NCI-H526 (cell line): ENCODE measurements at regions not wholly inside any gene's neighbourhood (a gene's known extent, or its start where the extent isn't known, plus 50 kb on each side); places are given as distances from the start of the nearest gene placed in this dataset.
"Not testable (repeated sequence)": the region's sequence is repeated elsewhere in the genome, so short reads cannot be mapped to it uniquely, and the experiment has no call there.

Source experiments
- DNase-seq, 2 experiments: peaks; one replicate each; lab custom pipeline; 2025; lab: John Stamatoyannopoulos, UW

DNA sequence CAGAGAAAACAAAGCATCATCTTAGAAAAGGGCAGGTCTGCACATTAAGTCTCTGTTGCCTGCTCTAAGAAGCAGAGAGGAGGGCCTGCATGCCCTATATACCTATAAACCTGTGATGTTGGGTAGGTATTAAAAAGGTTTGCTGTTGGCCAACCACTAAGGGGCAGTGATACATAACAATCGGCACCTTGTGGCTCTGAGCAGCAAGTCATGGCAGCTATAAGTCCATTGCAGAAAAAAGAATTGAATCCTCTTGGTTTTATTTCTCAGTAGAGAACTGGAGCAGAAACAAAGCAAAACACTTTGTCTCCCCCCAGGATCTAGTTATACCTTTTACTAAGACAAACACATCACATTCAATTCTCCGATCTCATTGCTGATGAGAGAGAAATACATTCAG is 1364.4 kb downstream of the STIM2 start:
- peak in 1 of 2 experiments; percentile 37 for DNase-seq

DNA sequence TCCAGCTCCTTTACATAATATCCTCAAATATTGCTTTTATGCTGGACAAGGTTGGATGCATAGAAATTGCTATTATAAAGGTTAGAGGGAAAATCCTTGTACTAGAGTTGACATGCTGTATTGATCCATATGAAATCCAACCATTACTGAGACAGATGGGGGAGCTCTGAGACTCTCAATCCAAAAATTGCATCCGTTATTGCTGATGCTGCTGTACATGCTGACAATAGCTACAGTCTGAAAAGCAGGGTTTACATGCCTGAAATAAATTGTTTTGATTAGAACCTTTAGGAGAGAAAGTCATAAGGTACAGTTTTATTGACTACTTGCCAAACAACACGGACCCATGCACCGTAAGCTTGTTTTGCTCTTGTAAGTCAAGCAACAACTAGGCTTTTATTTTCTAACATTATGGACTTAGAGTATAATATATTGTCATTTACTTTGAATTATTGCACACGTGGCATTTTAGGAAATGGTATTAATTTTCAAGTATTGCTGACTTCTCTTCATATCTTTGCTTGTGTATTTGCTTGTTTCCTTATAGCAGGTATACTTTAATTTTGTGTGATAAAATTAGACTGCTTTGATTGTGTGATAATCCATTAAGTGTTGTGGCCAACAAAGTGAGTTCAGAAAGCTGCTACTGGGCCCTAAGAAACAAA is 1365.2 kb downstream of the STIM2 start:
- DNase-seq: no peak

DNA sequence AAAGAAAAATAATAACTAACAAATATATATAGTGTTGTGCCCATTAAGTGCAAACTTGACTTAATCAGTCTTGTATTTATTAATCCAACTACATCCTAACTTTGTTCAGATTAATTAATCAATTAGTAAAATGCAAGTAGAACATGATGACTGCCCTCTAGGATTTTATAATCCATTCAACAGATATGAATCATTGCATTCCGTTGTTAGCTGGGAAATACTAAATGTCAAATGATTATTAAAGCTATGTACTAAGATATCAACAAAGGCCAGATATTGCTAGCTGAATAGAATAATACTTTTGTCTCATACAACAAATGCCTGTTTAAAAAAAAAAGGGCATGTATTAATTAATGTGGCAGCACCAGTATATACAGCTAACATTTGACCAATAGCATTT is 1366.3 kb downstream of the STIM2 start:
- no peak for DNase-seq

DNA sequence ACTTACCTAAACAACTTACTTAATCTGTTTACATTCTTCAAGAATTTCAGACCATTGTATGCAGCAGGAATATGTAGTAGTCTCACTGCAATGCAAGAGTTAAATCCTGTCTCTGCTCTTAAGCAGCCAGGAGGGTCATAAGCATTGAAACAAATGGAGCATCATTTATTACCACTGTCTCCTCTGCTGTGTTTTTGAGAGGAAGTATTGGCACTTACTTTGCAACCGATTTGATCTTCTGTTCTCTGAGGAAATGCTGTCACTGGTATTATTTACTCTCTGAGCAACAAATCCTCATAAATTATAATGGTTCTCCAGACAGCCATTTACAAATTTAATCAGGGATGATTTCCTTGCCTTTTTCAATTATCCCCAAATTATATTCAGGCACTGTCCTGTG is 1367.1 kb downstream of the STIM2 start:
- DNase-seq: no peak

DNA sequence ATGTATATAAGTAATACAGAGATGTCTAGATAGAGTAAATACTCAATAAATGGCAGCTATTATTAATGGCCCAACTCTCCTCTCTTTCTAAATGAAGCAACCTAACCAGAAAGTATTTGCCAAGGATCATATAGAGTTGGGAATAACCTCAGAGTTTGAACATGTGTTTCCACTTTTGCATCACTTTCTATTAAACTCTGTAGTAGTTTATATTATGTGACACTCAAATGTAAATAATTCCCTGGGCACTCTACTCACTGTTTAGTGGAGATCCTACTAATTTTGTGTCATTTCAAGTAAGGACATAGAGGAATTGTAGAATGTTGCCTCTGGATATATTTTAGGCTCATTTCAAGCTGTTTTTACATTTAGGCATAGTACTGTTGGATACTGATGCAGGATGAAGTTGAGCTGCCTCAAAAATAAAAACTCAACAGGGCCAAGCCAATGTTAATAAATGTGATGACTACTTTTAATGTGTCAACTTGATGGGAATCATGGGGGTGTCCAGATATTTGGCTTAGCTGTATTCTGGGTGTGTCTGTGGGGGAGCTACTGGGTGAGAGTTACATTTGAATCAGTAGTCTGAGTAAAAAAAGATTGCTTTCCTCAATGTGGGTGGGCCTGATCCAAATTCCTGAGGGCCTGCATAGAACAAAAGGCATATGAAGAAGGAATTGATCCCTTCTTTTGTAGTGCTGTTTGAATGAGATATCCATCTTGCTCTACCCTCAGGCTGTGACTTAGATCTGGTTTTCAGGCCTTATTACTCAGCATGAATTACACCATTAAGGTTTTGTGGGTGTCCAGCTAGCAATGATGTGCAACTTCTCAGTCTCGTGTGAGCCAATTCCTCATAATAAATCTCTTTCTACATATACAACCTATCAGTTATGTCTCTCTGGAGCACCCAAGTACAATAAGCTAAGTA is 1368.2 kb downstream of the STIM2 start:
- no peak for DNase-seq

DNA sequence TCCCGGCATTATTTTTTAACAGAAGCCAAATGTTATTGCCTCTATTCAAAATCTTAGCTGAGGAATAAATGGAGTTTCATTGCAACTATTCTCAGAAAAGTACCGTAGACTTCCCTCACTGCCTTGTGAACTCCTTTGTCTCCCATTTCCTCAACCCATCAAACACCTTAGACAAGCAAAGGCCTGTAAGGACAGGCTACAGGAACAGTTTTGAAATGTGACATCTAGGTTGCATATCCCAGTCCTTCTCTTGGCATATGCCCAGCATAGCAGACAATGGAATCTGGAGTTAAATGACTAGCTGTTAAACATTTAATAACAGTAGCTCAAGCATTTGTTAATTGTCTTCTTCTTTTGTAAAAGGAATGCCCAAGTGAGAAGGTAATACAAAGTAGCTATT is 1371.7 kb downstream of the STIM2 start:
- no peak for DNase-seq

DNA sequence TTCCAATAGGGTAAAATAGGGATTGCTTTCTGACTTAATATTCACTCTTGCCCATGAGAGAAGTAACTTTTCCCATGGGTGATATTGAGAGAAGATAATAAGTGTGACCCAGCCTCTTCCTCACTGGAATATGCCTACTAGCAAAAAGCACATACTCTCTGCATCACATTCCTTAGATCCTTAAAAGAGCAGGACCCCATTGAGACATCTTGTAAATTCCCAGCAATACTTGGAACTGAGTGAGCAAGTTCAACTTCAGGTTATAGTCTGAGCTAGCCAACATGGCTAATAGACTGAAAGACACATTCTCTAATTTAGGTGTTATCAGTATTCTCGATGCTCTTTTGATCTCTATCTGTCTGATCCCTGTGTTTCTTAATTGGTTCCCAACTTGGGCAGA is 1372.3 kb downstream of the STIM2 start:
- no peak for DNase-seq

DNA sequence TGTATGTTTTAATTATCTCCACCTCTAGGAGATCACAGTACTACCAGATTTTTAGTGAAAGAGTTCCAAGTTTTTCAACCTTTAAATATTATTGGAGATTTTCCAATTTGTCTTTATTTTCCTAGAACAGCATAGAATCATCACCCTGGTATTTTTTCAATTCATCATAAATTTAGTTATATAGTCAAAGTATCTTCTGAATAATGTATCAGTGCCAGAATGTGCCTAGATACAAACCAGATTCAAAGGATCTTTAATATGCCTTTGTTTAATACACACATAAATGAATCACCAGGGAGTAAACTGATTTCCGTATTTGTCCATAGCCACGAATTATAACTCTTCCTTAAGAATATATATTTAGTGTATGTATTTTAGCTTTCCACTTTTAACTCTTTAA is 1373.1 kb downstream of the STIM2 start:
- DNase-seq: no peak

DNA sequence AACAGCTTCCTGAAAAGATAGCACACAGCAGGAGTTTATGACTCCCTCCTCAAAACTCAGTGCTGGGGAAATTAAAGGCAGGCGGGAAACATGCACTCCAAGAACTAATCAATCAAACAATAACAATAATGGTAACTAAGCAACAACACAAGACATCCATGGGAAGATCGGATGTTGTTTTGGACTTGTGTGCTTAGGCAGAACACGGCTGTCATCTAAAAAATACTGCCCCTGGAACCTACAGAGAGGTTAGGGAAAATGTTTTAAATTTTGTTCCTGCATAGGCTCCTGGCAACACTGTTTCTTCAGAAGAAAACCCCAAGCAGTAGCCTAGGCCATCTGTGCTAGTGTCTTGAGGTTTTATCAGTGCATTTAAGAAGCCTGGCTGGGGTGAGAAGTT is 1378.2 kb downstream of the STIM2 start:
- no peak for DNase-seq

DNA sequence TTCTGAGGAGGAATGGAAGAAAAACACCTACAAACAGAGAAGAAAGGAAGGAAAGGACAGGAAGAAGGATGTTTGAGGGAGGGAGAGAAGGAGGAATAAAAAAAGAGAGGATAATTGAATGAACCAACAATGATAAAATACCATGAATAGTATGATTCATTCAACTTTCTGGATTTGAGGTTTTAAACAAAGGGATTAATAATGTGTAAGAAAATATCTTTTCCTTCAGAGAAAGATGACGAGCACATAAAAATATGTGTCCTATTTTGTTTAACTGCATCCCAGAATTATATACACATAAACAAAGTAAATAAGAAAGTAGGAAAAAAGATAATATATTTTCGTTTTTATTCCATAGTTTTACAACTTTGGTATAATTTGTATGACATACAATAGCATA is 1380.4 kb downstream of the STIM2 start:
- no peak for DNase-seq

DNA sequence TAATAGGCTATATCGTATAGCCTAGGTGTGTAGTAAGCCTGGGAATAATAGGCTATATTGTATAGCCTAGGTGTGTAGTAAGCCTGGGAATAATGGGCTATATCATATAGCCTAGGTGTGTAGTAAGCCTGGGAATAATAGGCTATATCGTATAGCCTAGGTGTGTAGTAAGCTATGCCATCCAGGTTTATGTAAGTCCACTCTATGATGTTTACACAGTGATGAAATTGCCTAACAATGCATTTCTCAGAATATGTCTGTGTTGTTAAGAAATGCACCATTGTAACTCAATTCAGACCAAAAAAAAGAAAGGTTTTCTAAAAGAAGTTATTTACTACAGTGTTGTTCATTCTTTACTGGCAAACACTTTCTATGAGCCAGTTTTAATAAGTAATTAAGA is 1387.2 kb downstream of the STIM2 start:
- DNase-seq: no peak

DNA sequence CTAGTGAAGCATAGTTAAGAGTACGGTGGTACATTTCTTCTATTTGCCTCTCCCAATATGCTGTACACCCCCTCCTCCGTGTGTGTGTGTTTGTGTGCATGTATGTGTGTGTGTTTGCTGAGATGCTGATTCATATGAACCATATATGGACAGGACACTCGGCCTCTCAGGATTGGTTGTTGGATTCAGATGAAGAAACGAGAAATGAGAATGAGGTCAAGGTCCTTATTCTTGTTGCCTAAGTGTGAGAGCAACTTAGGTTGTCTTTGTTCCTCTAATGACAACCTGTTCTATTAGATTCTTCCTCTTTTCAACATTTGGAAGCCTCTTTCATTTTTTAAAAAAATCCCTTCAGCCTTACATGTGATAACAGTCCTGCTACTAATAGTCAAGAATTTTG is 1387.6 kb downstream of the STIM2 start:
- DNase-seq: no peak

DNA sequence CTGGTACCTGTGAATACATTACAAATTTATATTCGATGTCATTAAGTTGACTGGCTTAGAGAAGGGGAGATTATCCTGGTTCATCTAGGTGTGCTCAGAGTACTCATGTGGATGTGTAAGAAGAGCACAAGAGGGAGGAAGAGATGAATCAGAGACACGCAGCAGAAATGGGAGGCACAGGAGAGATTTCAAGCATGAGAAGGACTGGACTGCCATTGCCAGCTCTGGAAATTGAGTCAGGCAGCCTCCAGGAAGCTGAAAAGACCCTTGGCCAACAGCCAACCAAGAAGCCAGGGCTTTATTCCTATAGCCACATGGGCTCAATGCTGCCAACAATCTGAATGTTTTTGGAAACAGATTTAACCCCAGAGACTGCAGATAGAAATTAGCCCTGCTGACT is 1390.0 kb downstream of the STIM2 start:
- DNase-seq: no peak

DNA sequence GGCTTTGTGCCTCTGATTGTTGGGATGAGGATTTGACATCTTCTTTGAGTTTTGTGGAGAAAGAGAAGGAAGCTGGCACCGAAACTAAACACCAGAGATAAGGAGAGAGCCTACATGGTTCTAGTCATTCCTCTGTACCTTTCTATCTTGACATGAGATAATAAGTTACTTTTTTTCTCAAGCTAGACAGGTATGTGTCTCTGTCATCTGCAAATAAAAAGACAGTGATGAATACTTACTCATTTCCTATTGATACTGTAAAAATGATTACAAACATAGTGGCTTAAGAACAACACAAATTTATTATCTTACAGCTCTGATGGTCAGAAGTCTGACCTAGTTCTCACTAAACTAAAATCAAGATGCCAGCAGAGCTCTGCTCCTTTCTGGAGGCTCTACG is 1391.2 kb downstream of the STIM2 start:
- no peak for DNase-seq

DNA sequence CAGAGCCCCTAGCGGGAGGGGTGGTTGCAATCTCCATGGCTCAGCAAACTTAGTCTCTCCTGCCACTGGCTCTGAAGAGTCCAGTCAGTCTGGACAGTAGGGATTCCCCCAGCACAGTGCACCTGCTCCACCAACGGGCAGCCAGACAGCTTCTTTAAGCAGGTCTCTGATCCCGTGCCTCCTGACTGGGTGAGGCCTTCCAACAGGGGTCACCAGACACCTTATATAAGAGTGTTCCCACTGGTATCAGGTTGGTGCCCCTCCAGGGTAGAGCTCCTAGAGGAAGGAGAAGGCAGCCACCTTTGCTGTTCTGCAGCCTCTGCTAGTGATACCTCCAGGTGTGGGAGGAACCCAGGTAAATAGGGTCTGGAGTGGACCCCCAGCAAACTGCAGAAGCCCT is 1393.4 kb downstream of the STIM2 start:
- no peak for DNase-seq

DNA sequence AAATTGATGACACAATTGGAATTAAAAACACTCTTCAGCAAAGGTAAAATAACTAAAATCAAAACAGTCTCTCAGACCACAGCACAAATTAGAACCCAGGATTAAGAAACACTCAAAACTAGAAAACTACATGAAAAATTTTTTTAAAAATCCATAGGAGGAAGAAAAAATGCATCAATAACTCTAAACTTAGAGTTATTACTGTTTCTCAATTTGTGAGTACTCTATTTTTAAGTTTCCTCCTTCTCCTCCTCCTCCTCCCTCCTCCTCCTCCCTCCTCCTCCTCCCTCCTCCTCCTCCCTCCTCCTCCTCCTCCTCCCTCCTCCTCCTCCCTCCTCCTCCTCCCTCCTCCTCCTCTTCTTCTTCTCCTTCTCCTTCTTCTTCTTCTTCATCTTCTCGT is 1395.7 kb downstream of the STIM2 start:
- no peak for DNase-seq

DNA sequence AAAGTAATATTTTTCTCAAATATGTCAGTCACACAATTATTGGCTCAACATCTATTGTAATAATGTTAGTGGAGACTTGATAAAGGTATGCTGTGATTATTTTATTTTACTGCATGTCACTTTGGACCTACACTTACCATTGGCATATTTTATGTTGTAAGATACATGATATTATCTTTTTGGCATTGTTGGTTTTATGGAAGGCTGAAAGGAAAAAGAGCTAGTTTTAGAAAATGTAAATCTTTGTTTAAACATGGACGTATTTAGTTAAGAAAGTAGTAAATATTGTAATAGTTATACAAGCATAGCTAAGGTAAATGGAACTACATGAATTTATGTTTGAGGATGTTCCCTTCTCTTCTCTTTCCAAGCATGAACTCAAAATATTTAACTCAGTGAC is 1399.3 kb downstream of the STIM2 start:
- no peak for DNase-seq

DNA sequence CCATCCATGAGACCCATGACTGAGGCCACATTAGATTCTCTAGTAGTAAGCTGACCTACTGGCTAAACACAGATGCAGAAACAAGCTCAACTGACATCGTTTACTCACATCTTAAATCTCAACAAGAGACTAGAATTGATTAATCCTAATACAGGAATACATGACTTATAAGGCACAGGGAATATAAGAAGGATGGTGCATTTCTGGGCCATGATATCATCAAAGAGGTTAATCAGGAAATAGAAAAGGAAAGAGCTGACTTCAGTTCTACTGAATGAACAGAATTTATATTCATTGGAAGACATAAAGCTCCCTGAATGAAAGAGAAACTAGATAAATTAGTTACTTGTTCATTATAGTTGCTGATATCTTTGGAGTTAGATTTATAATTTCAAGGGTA is 1406.5 kb downstream of the STIM2 start:
- no peak for DNase-seq

DNA sequence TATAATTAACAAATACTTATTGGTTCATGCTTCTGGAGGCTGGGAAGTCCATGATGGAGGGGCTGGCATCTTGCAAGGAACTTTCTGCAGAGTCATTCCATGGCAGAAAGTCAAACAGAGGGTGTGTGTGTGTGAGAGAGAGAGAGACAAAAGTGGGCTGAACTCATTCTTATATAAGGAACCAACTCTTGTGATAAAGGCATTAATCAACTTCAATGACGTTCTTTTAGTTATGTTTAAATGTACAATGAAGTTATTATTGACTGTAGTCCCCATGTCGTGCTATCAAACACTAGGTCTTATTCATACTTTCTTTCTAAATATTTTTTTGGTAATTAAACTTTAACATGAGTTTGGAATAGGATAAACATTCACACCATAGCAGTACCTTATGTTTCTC is 1408.8 kb downstream of the STIM2 start:
- DNase-seq: no peak

DNA sequence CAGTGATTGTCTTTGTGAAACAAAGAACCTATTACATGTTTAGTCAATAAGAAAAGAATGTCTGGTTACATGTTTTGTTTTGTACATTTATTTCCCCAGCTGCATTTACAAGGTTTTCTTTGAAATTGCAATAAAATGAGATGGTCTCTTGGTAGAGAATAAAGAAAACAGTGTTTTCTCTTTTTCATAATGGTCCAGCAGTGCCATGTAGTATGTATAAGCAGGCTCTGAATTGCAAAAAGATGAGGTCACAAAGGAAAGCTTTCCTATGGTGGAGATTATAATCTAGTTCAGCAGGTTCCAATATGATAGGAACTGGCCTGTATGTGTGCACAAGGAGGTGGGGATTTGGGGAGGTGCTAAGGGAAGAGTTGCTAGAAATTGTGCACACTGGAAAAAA is 1417.3 kb downstream of the STIM2 start:
- no peak for DNase-seq

DNA sequence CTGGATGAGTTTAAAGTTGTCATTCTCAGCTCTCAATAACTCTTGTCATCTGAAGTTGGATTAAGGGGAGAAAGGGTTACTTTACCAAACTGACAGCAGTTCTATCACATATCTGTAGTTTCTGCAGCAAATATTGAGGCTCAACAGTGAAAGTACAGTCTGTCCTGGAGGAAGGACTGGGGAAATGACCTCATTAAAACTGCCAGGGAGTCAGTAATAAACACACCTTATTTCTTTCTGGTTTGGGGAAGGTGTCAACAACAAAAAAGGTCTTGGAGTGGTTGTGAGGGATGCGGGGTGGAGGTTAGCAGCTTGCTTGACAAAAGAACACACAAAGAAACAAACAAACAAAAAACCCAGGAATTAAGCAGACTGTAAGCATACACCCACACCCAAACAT is 1418.0 kb downstream of the STIM2 start:
- DNase-seq: no peak

DNA sequence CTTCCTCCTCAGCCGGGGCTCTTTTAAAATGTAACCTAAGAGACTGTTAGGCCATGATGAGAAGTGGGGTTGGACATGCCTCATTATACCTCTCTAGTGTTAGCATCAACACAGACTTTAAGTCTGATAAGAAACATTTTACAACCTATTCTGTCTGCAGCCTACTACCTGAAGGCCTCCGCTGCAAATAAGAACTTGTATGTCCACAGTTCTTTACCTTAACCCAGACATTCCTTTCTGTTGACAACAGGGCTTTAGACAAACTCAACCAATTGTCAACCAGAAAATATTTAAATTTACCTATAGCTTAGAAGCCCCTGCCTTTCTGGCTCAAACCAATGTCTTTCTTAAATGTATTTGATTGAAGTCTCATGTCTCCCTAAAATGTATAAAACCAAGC is 1418.6 kb downstream of the STIM2 start:
- DNase-seq: no peak

DNA sequence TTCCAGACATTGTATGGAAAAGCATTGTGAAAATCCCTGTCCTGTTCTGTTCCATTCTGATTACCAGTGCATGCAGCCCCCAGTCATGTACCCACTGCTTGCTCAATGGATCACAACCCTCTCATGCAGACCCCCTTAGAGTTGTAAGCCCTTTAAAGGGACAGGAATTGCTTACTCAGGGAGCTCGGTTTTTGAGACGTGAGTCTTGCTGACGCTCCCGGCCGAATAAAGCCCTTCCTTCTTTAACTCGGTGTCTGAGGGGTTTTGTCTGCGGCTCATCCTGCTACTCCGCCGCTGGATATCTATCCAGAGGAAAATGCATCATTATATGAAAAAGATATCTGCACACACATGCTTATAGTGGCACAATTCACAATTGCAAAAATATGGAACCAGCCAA is 1425.6 kb downstream of the STIM2 start:
- DNase-seq: not testable (repeated sequence)

DNA sequence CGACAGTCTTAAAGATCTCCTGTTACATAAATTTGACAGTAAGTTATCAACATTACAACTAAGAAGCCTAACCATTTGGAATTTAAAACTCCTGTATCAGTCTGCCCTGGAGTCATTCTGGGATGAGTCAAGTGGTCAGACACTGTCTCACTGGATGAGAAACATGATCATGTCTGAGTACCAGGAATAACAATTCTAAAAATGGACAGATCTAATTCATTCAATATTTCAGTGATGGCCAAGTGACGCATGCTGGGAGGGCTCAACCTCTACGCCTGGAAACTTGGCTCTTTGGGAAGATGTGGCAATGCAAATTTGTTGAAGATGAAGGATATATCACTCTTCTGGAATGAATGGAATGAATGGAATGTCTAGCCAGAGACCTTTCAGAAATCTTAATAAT is 1427.2 kb downstream of the STIM2 start:
- no peak for DNase-seq
